HepG2 (cell line): ENCODE measurements at regions not wholly inside any gene's neighbourhood (a gene's known extent, or its start where the extent isn't known, plus 50 kb on each side); places are given as distances from the start of the nearest gene placed in this dataset.

ENCODE experiments used
- ATAC-seq: fragments of 200-7000 bp; cut with Tn5 transposase; 3 replicates; pipeline ENCODE4 v1.9.1; 2020; ENCODE audit warnings: mild to moderate bottlenecking, moderate library complexity
- BruUV-seq: library from RNA; stranded (reverse); fragments of 400-500 nt; replicated peaks from 2 replicates; lab custom pipeline; 2021; lab: Mats Ljungman, UMichigan
- CTCF ChIA-PET: fragments of 300-600 bp; formaldehyde crosslinking; extraction: SDS; loops from one replicate; lab custom pipeline; 2021; ENCODE audit warnings: low total read pairs, inconsistent platforms, low intra/inter-chr PET ratio; lab: Yijun Ruan, JAX
- POLR2A ChIA-PET: fragments of 350-600 bp; sonication (Branson Sonifier 250); formaldehyde crosslinking; loops from one replicate; lab custom pipeline; 2020; ENCODE audit warnings: antibody characterized with exemption, inconsistent platforms; lab: Yijun Ruan, JAX
- DNase-seq: peaks from one replicate; pipeline ENCODE4 v3.0.0-alpha.2; 2015; ENCODE audit warnings: low spot score
- FAIRE-seq: peaks from 3 replicates; lab custom pipeline; 2011; peaks lifted over from hg19 to GRCh38; lab: Jason Lieb, UNC
- H2AFZ ChIP-seq: one replicate; pipeline ENCODE4 v1.6.1; 2011; ENCODE audit warnings: low read length, inconsistent platforms
- H3K27ac ChIP-seq: fragments of 300-600 bp; 3 replicates; pipeline ENCODE4 v1.8.0; 2011; ENCODE audit warnings: mixed run types, mild to moderate bottlenecking, mixed read lengths, low read length, inconsistent platforms; ENCODE audit not compliant: insufficient read depth; ENCODE audit errors: extremely low read length
- H3K27me3 ChIP-seq, 2 experiments: fragments of 200-600 bp in 1 of 2; 2 replicates in 1 of 2; 3 replicates in 1 of 2; pipeline versions ENCODE4 v1.6.0 to v1.8.0; 2011; ENCODE audit warnings: low read length in 2 of 2, mild to moderate bottlenecking in 2 of 2, moderate library complexity in 2 of 2, inconsistent platforms in 1 of 2; ENCODE audit not compliant: insufficient read depth in 2 of 2, control insufficient read depth in 1 of 2
- H3K36me3 ChIP-seq, 2 experiments: fragments of 200-600 bp in 1 of 2; replicated peaks in 1 of 2; 2 replicates in 1 of 2; 3 replicates in 1 of 2; pipeline versions ENCODE4 v1.5.1 to v1.8.0; 2011; ENCODE audit warnings: low read length in 2 of 2, inconsistent platforms in 1 of 2; ENCODE audit not compliant: insufficient read depth in 2 of 2, control insufficient read depth in 1 of 2
- H3K4me1 ChIP-seq: 2 replicates; pipeline ENCODE4 v1.5.1; 2012; ENCODE audit warnings: low read length, inconsistent platforms; ENCODE audit not compliant: insufficient read depth
- H3K4me2 ChIP-seq: 2 replicates; pipeline ENCODE4 v1.6.0; 2011; ENCODE audit warnings: low read depth, low read length, inconsistent platforms
- H3K4me3 ChIP-seq, 3 experiments: fragments of 200-600 bp in 1 of 3; sonication (generic), shearing (Covaris generic) in 1 of 3; replicated peaks in 1 of 3; 2 replicates each; pipeline ENCODE4 v1.5.1; 2011 to 2016; ENCODE audit warnings: low read length in 3 of 3, inconsistent platforms in 2 of 3, low read depth in 2 of 3, mild to moderate bottlenecking in 2 of 3, control low read depth in 1 of 3, mixed read lengths in 1 of 3; ENCODE audit not compliant: insufficient read depth in 1 of 3
- H3K79me2 ChIP-seq: one replicate; pipeline ENCODE4 v1.6.1; 2011; ENCODE audit warnings: low read length, inconsistent platforms; ENCODE audit not compliant: insufficient read depth
- H3K9ac ChIP-seq: 2 replicates; pipeline ENCODE4 v1.6.0; 2011; ENCODE audit warnings: mild to moderate bottlenecking, low read depth, low read length, inconsistent platforms; ENCODE audit not compliant: insufficient read depth
- H3K9me3 ChIP-seq: 2 replicates; pipeline ENCODE4 v1.5.1; 2012; ENCODE audit warnings: mild to moderate bottlenecking, low read length
- H4K20me1 ChIP-seq: 2 replicates; pipeline ENCODE4 v1.6.0; 2011; ENCODE audit warnings: inconsistent platforms, mild to moderate bottlenecking, low read length, moderate library complexity; ENCODE audit not compliant: insufficient read depth
- CENPT ChIP-seq: sonication (generic); formaldehyde crosslinking; IDR thresholded peaks from 2 replicates; pipeline ENCODE4 v1.8.0; 2022; ENCODE audit warnings: low read depth, mild to moderate bottlenecking, moderate library complexity, missing genetic modification reagents
- ELF3 ChIP-seq: IDR thresholded peaks from 2 replicates; pipeline ENCODE4 v1.6.1; 2016; ENCODE audit warnings: missing genetic modification reagents, missing compliant biosample characterization
- FOXK1 ChIP-seq: sonication (generic); formaldehyde crosslinking; IDR thresholded peaks from 2 replicates; pipeline ENCODE4 v1.4.0; 2020; ENCODE audit warnings: low read depth, missing genetic modification reagents, borderline replicate concordance
- IRF9 ChIP-seq: sonication (generic); formaldehyde crosslinking; IDR thresholded peaks from 2 replicates; pipeline ENCODE4 v1.8.0; 2022; ENCODE audit warnings: missing genetic modification reagents, mild to moderate bottlenecking, borderline replicate concordance
- KLF11 ChIP-seq: IDR thresholded peaks from 2 replicates; pipeline ENCODE4 v1.6.1; 2016; ENCODE audit warnings: missing compliant biosample characterization
- SIN3A ChIP-seq: IDR thresholded peaks from 2 replicates; pipeline ENCODE4 v1.6.1; 2011; ENCODE audit warnings: low read depth, mild to moderate bottlenecking, control low read depth, low read length, borderline replicate concordance
- TRIM22 ChIP-seq: fragments of 450-650 bp; IDR thresholded peaks from 2 replicates; pipeline ENCODE4 v1.6.1; 2017
- XRCC5 ChIP-seq: fragments of 200-400 bp; formaldehyde crosslinking; optimal IDR thresholded peaks from 2 replicates; pipeline ENCODE3; 2017; ENCODE audit warnings: mild to moderate bottlenecking, low read length
- ZBTB10 ChIP-seq: sonication (generic); formaldehyde crosslinking; IDR thresholded peaks from 2 replicates; pipeline ENCODE4 v1.4.0; 2020; ENCODE audit warnings: missing genetic modification reagents, borderline replicate concordance
- ZIK1 ChIP-seq: sonication (generic); formaldehyde crosslinking; IDR thresholded peaks from 2 replicates; pipeline ENCODE4 v1.5.0; 2020; ENCODE audit warnings: mild to moderate bottlenecking, low read depth, missing genetic modification reagents, borderline replicate concordance
- ZNF264 ChIP-seq: sonication (generic); formaldehyde crosslinking; IDR thresholded peaks from 2 replicates; pipeline ENCODE4 v1.4.0; 2020; ENCODE audit warnings: missing genetic modification reagents
- ZNF597 ChIP-seq: sonication (generic); formaldehyde crosslinking; IDR thresholded peaks from 2 replicates; pipeline ENCODE4 v1.5.0; 2020; ENCODE audit warnings: missing genetic modification reagents
- ZNF709 ChIP-seq: sonication (generic); formaldehyde crosslinking; IDR thresholded peaks from 2 replicates; pipeline ENCODE4 v1.5.0; 2020; ENCODE audit warnings: mild to moderate bottlenecking, missing genetic modification reagents
- ZNF780A ChIP-seq: sonication (generic); formaldehyde crosslinking; IDR thresholded peaks from 2 replicates; pipeline ENCODE4 v1.8.0; 2022; ENCODE audit warnings: mild to moderate bottlenecking, missing genetic modification reagents, moderate library complexity
- ZNF782 ChIP-seq: sonication (generic); formaldehyde crosslinking; IDR thresholded peaks from 2 replicates; pipeline ENCODE4 v1.4.0; 2020; ENCODE audit warnings: missing genetic modification reagents, mild to moderate bottlenecking, borderline replicate concordance
- ZNF784 ChIP-seq: sonication (generic); formaldehyde crosslinking; IDR thresholded peaks from 2 replicates; pipeline ENCODE4 v1.5.1; 2020; ENCODE audit warnings: missing genetic modification reagents, mild to moderate bottlenecking, borderline replicate concordance
- ZZZ3 ChIP-seq: sonication (generic); formaldehyde crosslinking; IDR thresholded peaks from 2 replicates; pipeline ENCODE4 v1.4.0; 2020; ENCODE audit warnings: missing genetic modification reagents, mild to moderate bottlenecking, borderline replicate concordance
- WGBS: methylation state at CpG from one replicate; pipeline ENCODE4 v1.1.6; 2017; ENCODE audit warnings: low lambda C conversion rate; 5-methylcytosine and 5-hydroxymethylcytosine counted together
- in situ Hi-C: cut with HindIII; loops from 2 replicates; pipeline ENCODE4 v1.10.0; 2017; ENCODE audit warnings: low pct_unique_long_range_greater_than_20kb; ENCODE audit not compliant: extremely low pct_ligation_motif_present
- intact Hi-C: fragments of 100-400 bp; cut with micrococcal nuclease; formaldehyde crosslinking; loops from one replicate; pipeline ENCODE4 v1.10.0; 2022; ENCODE audit not compliant: unreplicated experiment

- no peak for TF ChIP-seq ZBTB10 (CRISPR knock-in tag)
- TF ChIP-seq ZNF709 (CRISPR knock-in tag), result no peak
- TF ChIP-seq ZZZ3 (CRISPR knock-in tag), result no peak
- TF ChIP-seq ZIK1 (CRISPR knock-in tag), result no peak
- TF ChIP-seq SIN3A, result no peak
- TF ChIP-seq FOXK1 (CRISPR knock-in tag), result no peak
These were observed 1055.3 kb upstream of the SPRY2 start (continued) for GRCh38 chr13:81396192-81396591.

- Histone ChIP-seq H4K20me1 (no peaks in the 10 kb centered on the region), H3K79me2 (no peaks in the 10 kb centered on the region), H3K4me2 (no peak overlapping the region), H3K9me3 (no peaks in the 10 kb centered on the region), H3K27ac (no peak overlapping the region), H3K4me3 (no peak overlapping the region), H3K4me1 (no peaks in the 10 kb centered on the region), H3K9ac (no peak overlapping the region), H2AFZ (no peak overlapping the region), H3K36me3 (no peaks in the 10 kb centered on the region), H3K27me3 (no peaks in the 10 kb centered on the region)
- WGBS, result 13% methylated on average over 4 of the region's 4 CpGs
- DNase-seq, result no peak
- FAIRE-seq, result no peak
- BruUV-seq, result no TSS peak
- peak; percentile 81 for ATAC-seq
- in situ Hi-C loops (no loop called here), intact Hi-C loops (no loop called here)
- CTCF ChIA-PET, result no interaction called here
- POLR2A ChIA-PET, result no interaction called here
- TF ChIP-seq ZNF264 (CRISPR knock-in tag) (no peak), KLF11 (CRISPR knock-in tag) (no peak), XRCC5 (no peak), TRIM22 (no peak), IRF9 (no peak), ZNF780A (CRISPR knock-in tag) (no peak), ZNF597 (CRISPR knock-in tag) (no peak), CENPT (CRISPR knock-in tag) (no peak), ZNF782 (CRISPR knock-in tag) (no peak), ZNF784 (CRISPR knock-in tag) (no peak), ELF3 (no peak)
These were observed 1054.4 kb upstream of the SPRY2 start for GRCh38 chr13:81395368-81395767.
